OCI-LY7 (cell line): ENCODE measurements at regions not wholly inside any gene's neighbourhood (a gene's known extent, or its start where the extent isn't known, plus 50 kb on each side); places are given as distances from the start of the nearest gene placed in this dataset.

Experiments used
- EZH2phosphoT487 ChIP-seq: fragments of 200-600 bp; sonication (generic); IDR thresholded peaks from 2 replicates; pipeline ENCODE4 v1.6.1; 2018; ENCODE audit warnings: low read depth, borderline replicate concordance, mild to moderate bottlenecking, mixed run types, antibody characterized with exemption, low read length, moderate library complexity, mixed read lengths
- TF ChIP-seq, protein P1 (sequence below): fragments of 200-600 bp; sonication (generic); conservative IDR thresholded peaks from 2 replicates; pipeline ENCODE4 v1.5.1; 2014; ENCODE audit warnings: mild to moderate bottlenecking, antibody characterized with exemption, low read length, moderate library complexity, mixed read lengths

DNA sequence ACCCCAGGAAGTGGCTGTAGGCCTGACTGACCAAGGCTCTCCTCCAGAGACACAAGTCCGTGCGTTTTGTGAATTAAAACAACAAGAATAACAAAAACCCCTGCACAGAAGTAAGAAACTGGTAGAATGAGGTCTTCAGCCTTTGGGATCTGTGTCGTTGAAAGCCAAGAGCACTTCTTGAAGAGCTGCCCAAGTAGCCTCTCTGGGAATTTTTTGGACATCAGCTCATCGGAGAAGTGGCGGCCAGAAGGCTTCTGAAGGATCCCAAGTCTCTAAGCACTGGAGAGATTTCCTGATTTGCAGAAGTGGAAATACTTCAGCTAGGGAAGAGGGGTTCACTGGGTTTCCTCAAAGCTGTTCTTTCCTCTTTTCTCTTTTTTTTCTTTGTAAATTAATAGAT is 100.4 kb upstream of the ZNF536 start:
- no peak for TF ChIP-seq EZH2phosphoT487
- TF ChIP-seq, protein P1, sequence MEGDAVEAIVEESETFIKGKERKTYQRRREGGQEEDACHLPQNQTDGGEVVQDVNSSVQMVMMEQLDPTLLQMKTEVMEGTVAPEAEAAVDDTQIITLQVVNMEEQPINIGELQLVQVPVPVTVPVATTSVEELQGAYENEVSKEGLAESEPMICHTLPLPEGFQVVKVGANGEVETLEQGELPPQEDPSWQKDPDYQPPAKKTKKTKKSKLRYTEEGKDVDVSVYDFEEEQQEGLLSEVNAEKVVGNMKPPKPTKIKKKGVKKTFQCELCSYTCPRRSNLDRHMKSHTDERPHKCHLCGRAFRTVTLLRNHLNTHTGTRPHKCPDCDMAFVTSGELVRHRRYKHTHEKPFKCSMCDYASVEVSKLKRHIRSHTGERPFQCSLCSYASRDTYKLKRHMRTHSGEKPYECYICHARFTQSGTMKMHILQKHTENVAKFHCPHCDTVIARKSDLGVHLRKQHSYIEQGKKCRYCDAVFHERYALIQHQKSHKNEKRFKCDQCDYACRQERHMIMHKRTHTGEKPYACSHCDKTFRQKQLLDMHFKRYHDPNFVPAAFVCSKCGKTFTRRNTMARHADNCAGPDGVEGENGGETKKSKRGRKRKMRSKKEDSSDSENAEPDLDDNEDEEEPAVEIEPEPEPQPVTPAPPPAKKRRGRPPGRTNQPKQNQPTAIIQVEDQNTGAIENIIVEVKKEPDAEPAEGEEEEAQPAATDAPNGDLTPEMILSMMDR: no peak
